ENCODE measurements at regions not wholly inside any gene's neighbourhood (a gene's known extent, or its start where the extent isn't known, plus 50 kb on each side); places are given as distances from the start of the nearest gene placed in this dataset.

- TF ChIP-seq, protein P1, sequence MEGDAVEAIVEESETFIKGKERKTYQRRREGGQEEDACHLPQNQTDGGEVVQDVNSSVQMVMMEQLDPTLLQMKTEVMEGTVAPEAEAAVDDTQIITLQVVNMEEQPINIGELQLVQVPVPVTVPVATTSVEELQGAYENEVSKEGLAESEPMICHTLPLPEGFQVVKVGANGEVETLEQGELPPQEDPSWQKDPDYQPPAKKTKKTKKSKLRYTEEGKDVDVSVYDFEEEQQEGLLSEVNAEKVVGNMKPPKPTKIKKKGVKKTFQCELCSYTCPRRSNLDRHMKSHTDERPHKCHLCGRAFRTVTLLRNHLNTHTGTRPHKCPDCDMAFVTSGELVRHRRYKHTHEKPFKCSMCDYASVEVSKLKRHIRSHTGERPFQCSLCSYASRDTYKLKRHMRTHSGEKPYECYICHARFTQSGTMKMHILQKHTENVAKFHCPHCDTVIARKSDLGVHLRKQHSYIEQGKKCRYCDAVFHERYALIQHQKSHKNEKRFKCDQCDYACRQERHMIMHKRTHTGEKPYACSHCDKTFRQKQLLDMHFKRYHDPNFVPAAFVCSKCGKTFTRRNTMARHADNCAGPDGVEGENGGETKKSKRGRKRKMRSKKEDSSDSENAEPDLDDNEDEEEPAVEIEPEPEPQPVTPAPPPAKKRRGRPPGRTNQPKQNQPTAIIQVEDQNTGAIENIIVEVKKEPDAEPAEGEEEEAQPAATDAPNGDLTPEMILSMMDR (conservative IDR thresholded peaks at IDR 0.05; ENCODE audit: low read length): no peak
- no peak for TF ChIP-seq EZH2phosphoT487 (IDR thresholded peaks at IDR 0.05; ENCODE audit: borderline replicate concordance)
These were observed 266.1 kb downstream of the CGGBP1 start, which contains the start of gene HTR1F for GRCh38 chr3:87792534-87793336.
